OCI-LY3 (cell line): ENCODE measurements at regions not wholly inside any gene's neighbourhood (a gene's known extent, or its start where the extent isn't known, plus 50 kb on each side); places are given as distances from the start of the nearest gene placed in this dataset.

ENCODE experiments used
- CTCF ChIP-seq: fragments of 200-600, 300-600 bp; sonication (generic); IDR thresholded peaks from 2 replicates; pipeline ENCODE4 v1.5.1; 2014; ENCODE audit warnings: antibody characterized with exemption, low read length, low read depth
- EZH2phosphoT487 ChIP-seq: fragments of 200-600 bp; shearing (Covaris generic); IDR thresholded peaks from 2 replicates; pipeline ENCODE4 v1.6.1; 2018; ENCODE audit warnings: antibody characterized with exemption, mixed run types, low read depth

- TF ChIP-seq CTCF (no peak), EZH2phosphoT487 (no peak)
Observed at GRCh38 chr12:65765436-65765813, 58.9 kb upstream of the HMGA2 start.
